PC-9 (cell line): ENCODE measurements at regions not wholly inside any gene's neighbourhood (a gene's known extent, or its start where the extent isn't known, plus 50 kb on each side); places are given as distances from the start of the nearest gene placed in this dataset.

Experiments
- BruUV-seq: library from RNA; stranded (reverse); fragments of 400-500 nt; replicated peaks from 2 replicates; lab custom pipeline; 2021; lab: Mats Ljungman, UMichigan
- CTCF ChIA-PET: fragments of 300-600 bp; sonication (Branson Sonifier 250); formaldehyde crosslinking; loops from one replicate; lab custom pipeline; 2022; ENCODE audit warnings: antibody characterized with exemption; lab: Charles Lee
- POLR2A ChIA-PET: fragments of 300-600 bp; sonication (Branson Sonifier 250); formaldehyde crosslinking; loops from one replicate; lab custom pipeline; 2022; ENCODE audit warnings: antibody characterized with exemption; ENCODE audit not compliant: unreplicated experiment; lab: Charles Lee
- DNase-seq, 2 experiments: peaks; one replicate each; pipeline versions ENCODE4 v3.0.0 to v3.0.0-alpha.2; 2015 to 2022; ENCODE audit warnings: mixed read lengths in 1 of 2
- H2AFZ ChIP-seq: fragments of 200-600 bp; sonication (generic); 2 replicates; pipeline ENCODE4 v1.8.1; 2017; ENCODE audit warnings: antibody characterized with exemption
- H3F3A ChIP-seq: fragments of 200-600 bp; sonication (generic); 2 replicates; pipeline ENCODE4 v1.8.1; 2017; ENCODE audit warnings: antibody characterized with exemption, mild to moderate bottlenecking, low read depth; ENCODE audit not compliant: insufficient read depth
- H3K27ac ChIP-seq: fragments of 200-600 bp; sonication (generic); 2 replicates; pipeline ENCODE4 v1.6.1; 2016; ENCODE audit warnings: mixed run types
- H3K27me3 ChIP-seq: fragments of 200-600 bp; sonication (generic); 2 replicates; pipeline ENCODE4 v1.6.1; 2016; ENCODE audit warnings: low read depth, mixed run types; ENCODE audit not compliant: insufficient read depth
- H3K36me3 ChIP-seq: fragments of 200-600 bp; sonication (generic); 2 replicates; pipeline ENCODE4 v1.6.1; 2016; ENCODE audit warnings: low read depth, mixed run types
- H3K4me1 ChIP-seq: fragments of 200-600 bp; sonication (generic); replicated peaks from 2 replicates; pipeline ENCODE4 v1.6.1; 2016; ENCODE audit warnings: mixed run types; ENCODE audit not compliant: insufficient read depth
- H3K4me2 ChIP-seq: fragments of 200-600 bp; sonication (generic); 2 replicates; pipeline ENCODE4 v1.6.1; 2017; ENCODE audit warnings: mixed run types
- H3K4me3 ChIP-seq: fragments of 200-600 bp; sonication (generic); 2 replicates; pipeline ENCODE4 v1.6.1; 2016; ENCODE audit warnings: mixed run types
- H3K79me2 ChIP-seq: fragments of 200-600 bp; sonication (generic); 2 replicates; pipeline ENCODE4 v1.6.1; 2017; ENCODE audit warnings: low read depth, mixed run types
- H3K9me2 ChIP-seq: fragments of 200-600 bp; sonication (generic); 2 replicates; pipeline ENCODE4 v1.8.1; 2017; ENCODE audit warnings: mild to moderate bottlenecking; ENCODE audit not compliant: insufficient read depth
- H3K9me3 ChIP-seq: fragments of 200-600 bp; sonication (generic); 2 replicates; pipeline ENCODE4 v1.8.1; 2016; ENCODE audit warnings: low read depth; ENCODE audit not compliant: insufficient read depth
- H4K20me1 ChIP-seq: fragments of 200-600 bp; sonication (generic); 2 replicates; pipeline ENCODE4 v1.8.1; 2017; ENCODE audit not compliant: insufficient read depth
- CTCF ChIP-seq: fragments of 200-600 bp; sonication (generic); conservative IDR thresholded peaks from 2 replicates; pipeline ENCODE4 v1.6.1; 2017; ENCODE audit warnings: mixed run types, antibody characterized with exemption, mild to moderate bottlenecking, moderate library complexity
- EZH2 ChIP-seq: fragments of 200-600 bp; sonication (generic); IDR thresholded peaks from 2 replicates; pipeline ENCODE4 v1.8.0; 2017; ENCODE audit warnings: antibody characterized with exemption, low read depth
- intact Hi-C: fragments of 100-400 bp; cut with micrococcal nuclease; formaldehyde crosslinking; loops from one replicate; pipeline ENCODE4 v1.10.0; 2022; ENCODE audit not compliant: unreplicated experiment

DNA sequence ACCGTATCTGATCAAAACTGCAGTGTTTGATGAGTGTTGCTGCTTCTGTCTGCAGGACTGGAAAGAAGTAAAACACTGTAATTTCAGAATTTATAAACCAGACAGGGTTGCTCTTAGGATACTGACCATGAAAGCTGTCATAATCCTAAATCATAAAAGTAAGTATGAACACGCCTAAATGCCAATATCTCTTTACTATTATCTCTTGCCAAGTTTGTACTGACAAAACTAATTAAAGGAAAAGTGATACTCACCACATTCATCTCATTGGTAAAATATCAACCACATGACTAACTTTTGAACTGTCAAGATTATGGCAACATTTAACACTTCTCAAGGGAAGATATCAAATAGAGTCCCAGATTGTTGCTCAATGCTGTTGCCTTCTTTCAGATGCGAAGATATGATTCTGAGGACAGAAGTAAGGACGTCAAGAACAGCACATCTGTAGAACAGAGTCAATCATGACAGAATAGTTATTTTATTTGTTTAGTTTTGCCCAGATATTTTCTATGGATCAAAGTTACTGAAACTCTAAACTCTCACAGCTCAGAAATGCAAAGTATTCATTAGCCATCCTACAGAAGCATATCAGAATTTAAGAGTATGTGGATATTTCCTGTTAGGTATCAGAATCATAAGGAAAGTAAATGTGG, 61.4 kb upstream of the COL8A1 start:
- Histone ChIP-seq H3K36me3 (no peaks in the 10 kb centered on the region), H3K27ac (no peak overlapping the region), H3K4me3 (no peak overlapping the region), H3K27me3 (no peaks in the 10 kb centered on the region), H3K4me2 (no peak overlapping the region), H4K20me1 (no peaks in the 10 kb centered on the region), H3K9me3 (no peaks in the 10 kb centered on the region), H3K79me2 (no peaks in the 10 kb centered on the region), H3K9me2 (no peaks in the 10 kb centered on the region), H2AFZ (no peak overlapping the region), H3K4me1 (no peaks in the 10 kb centered on the region), H3F3A (no peaks in the 10 kb centered on the region)
- no TSS peak for BruUV-seq
- TF ChIP-seq EZH2: no peak
- ChIA-PET POLR2A (no interaction called here), CTCF (no interaction called here)
- DNase-seq: no peak
- intact Hi-C loops: no loop called here

GRCh38 chr3:99575683-99576082, 62.7 kb upstream of the COL8A1 start:
- CTCF ChIA-PET: interaction anchor here (0.7 kb wide), 1 partner anchor 9 kb away, joined by 3 read pairs; no protein-coding TSS in a partner anchor
- H3K36me3 ChIP-seq: no peaks in the 10 kb centered on the region
- BruUV-seq: no TSS peak
- intact Hi-C loops: no loop called here
- no peak overlapping the region for H3K27ac ChIP-seq
- no peaks in the 10 kb centered on the region for H3K9me2 ChIP-seq
- DNase-seq: no peak
- no peak overlapping the region for H3K4me2 ChIP-seq
- no peaks in the 10 kb centered on the region for H3F3A ChIP-seq
- no peaks in the 10 kb centered on the region for H4K20me1 ChIP-seq
- TF ChIP-seq EZH2 (no peak), CTCF (no peak)
- no peak overlapping the region for H2AFZ ChIP-seq
- POLR2A ChIA-PET: no interaction called here
- H3K4me3 ChIP-seq: no peak overlapping the region
- H3K4me1 ChIP-seq: no peaks in the 10 kb centered on the region
- no peaks in the 10 kb centered on the region for H3K79me2 ChIP-seq
- H3K9me3 ChIP-seq: no peaks in the 10 kb centered on the region
- H3K27me3 ChIP-seq: no peaks in the 10 kb centered on the region

- POLR2A ChIA-PET: no interaction called here
- BruUV-seq: no TSS peak
These were observed 68.3 kb upstream of the COL8A1 start for GRCh38 chr3:99570061-99570460.

More at GRCh38 chr3:99570061-99570460, 68.3 kb upstream of the COL8A1 start:
- Histone ChIP-seq H4K20me1 (no peaks in the 10 kb centered on the region), H3K79me2 (no peaks in the 10 kb centered on the region), H3F3A (no peaks in the 10 kb centered on the region), H3K4me2 (no peak overlapping the region), H3K4me3 (no peak overlapping the region), H3K4me1 (no peaks in the 10 kb centered on the region), H2AFZ (no peak overlapping the region), H3K27ac (no peak overlapping the region), H3K27me3 (no peaks in the 10 kb centered on the region), H3K9me2 (no peaks in the 10 kb centered on the region), H3K36me3 (no peaks in the 10 kb centered on the region), H3K9me3 (no peaks in the 10 kb centered on the region)
- CTCF ChIA-PET: interaction anchor here (0.9 kb wide), 1 partner anchor 71 kb away, joined by 3 read pairs; no protein-coding TSS in a partner anchor
- intact Hi-C loops: no loop called here
- no peak for DNase-seq
- TF ChIP-seq EZH2: no peak
- TF ChIP-seq CTCF: no peak
